ENCODE measurements at regions not wholly inside any gene's neighbourhood (a gene's known extent, or its start where the extent isn't known, plus 50 kb on each side); places are given as distances from the start of the nearest gene placed in this dataset.

DNA sequence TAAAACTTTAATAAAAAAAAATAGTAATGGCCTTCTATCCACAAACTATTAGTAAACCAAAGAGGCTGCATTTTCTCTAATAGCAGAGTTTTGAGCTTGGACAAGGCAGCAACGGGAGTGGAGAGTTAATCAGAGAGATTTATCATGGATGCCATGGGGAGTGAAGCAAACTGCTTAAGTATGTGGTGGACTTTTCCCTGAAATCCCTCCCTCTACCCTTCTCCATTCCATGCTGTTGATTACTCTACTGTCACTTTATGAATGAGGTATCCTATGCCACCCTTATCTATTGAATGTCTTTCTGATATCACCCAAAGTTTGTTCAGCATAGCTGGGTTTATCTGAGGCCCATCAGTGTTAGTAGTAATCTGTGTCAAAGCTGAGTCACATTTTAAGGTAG, 335.6 kb upstream of the TRAM1L1 start:
- no peak for ATAC-seq
- no peak for TF ChIP-seq TOX (CRISPR knock-in tag; IDR thresholded peaks at IDR 0.05; ENCODE audit: borderline replicate concordance)

DNA sequence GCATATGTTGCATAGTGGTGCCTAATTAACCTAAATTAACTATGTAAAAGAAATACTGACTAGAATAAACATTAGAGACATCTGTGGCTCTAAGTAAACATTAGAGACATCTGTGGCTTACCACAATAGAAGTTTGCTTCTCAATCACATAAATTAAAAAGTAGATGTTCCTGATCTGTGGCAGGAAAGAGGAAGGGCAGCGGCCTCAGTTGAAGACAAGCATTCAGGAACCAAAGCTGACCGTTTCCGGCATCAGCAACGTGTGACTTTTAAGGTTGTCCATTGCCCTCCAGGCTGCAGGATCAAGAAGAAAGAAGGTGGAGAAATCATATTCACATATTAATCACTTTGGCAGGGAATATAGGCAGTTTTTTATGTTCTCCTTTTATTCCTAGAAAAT, 336.3 kb upstream of the TRAM1L1 start:
- no peak for ATAC-seq
- TF ChIP-seq ZNF70 (CRISPR knock-in tag; IDR thresholded peaks at IDR 0.05): no peak
- TF ChIP-seq, protein P1, sequence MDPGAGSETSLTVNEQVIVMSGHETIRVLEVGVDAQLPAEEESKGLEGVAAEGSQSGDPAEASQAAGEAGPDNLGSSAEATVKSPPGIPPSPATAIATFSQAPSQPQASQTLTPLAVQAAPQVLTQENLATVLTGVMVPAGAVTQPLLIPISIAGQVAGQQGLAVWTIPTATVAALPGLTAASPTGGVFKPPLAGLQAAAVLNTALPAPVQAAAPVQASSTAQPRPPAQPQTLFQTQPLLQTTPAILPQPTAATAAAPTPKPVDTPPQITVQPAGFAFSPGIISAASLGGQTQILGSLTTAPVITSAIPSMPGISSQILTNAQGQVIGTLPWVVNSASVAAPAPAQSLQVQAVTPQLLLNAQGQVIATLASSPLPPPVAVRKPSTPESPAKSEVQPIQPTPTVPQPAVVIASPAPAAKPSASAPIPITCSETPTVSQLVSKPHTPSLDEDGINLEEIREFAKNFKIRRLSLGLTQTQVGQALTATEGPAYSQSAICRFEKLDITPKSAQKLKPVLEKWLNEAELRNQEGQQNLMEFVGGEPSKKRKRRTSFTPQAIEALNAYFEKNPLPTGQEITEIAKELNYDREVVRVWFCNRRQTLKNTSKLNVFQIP (CRISPR knock-in tag; IDR thresholded peaks at IDR 0.05; ENCODE audit: borderline replicate concordance, low read depth): no peak
- TF ChIP-seq ZFP3 (CRISPR knock-in tag; IDR thresholded peaks at IDR 0.05): no peak
- no peak for TF ChIP-seq ISL1 (CRISPR knock-in tag; IDR thresholded peaks at IDR 0.05)
- no peak for TF ChIP-seq RARB (CRISPR knock-in tag; IDR thresholded peaks at IDR 0.05)
- TF ChIP-seq SNAI2 (CRISPR knock-in tag; IDR thresholded peaks at IDR 0.05): no peak
- TF ChIP-seq ZNF8 (CRISPR knock-in tag; IDR thresholded peaks at IDR 0.05): no peak
- TF ChIP-seq OSR1 (CRISPR knock-in tag; IDR thresholded peaks at IDR 0.05): no peak
- TF ChIP-seq, protein P2, sequence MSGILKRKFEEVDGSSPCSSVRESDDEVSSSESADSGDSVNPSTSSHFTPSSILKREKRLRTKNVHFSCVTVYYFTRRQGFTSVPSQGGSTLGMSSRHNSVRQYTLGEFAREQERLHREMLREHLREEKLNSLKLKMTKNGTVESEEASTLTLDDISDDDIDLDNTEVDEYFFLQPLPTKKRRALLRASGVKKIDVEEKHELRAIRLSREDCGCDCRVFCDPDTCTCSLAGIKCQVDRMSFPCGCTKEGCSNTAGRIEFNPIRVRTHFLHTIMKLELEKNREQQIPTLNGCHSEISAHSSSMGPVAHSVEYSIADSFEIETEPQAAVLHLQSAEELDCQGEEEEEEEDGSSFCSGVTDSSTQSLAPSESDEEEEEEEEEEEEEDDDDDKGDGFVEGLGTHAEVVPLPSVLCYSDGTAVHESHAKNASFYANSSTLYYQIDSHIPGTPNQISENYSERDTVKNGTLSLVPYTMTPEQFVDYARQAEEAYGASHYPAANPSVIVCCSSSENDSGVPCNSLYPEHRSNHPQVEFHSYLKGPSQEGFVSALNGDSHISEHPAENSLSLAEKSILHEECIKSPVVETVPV (CRISPR knock-in tag; IDR thresholded peaks at IDR 0.05): no peak
- TF ChIP-seq BACH2 (CRISPR knock-in tag; IDR thresholded peaks at IDR 0.05; ENCODE audit: borderline replicate concordance): no peak
- no peak for TF ChIP-seq PPARA (CRISPR knock-in tag; IDR thresholded peaks at IDR 0.05; ENCODE audit: borderline replicate concordance)
- TF ChIP-seq ZNF565 (CRISPR knock-in tag; conservative IDR thresholded peaks at IDR 0.05; ENCODE audit: low read depth): no peak
- no peak for TF ChIP-seq ESRRG (CRISPR knock-in tag; IDR thresholded peaks at IDR 0.05)
- TF ChIP-seq ZFP30 (CRISPR knock-in tag; IDR thresholded peaks at IDR 0.05): no peak
- no peak for TF ChIP-seq ARNTL (CRISPR knock-in tag; IDR thresholded peaks at IDR 0.05; ENCODE audit: borderline replicate concordance, low read depth)

DNA sequence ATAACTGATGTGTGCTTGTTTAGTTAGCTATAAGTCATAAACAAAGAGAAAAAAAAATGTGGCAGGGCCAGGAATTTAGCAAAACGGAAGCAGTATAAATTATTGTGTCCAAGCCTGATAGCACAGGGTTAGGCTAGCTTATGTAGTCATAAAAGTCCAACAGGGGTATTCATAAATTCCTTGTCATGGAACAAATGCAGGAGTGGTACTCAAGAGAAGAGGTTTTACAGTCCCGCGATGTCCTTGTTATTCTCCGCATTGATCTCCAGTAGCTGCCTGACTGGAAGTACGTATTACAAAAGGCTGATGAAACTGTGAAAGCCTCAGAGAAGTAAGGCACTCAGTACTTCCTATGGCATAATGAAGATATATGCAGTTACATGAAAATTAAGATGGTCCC, 336.9 kb upstream of the TRAM1L1 start:
- no peak for ATAC-seq
- TF ChIP-seq TOX (CRISPR knock-in tag; IDR thresholded peaks at IDR 0.05; ENCODE audit: borderline replicate concordance): no peak
- TF ChIP-seq, protein P3, sequence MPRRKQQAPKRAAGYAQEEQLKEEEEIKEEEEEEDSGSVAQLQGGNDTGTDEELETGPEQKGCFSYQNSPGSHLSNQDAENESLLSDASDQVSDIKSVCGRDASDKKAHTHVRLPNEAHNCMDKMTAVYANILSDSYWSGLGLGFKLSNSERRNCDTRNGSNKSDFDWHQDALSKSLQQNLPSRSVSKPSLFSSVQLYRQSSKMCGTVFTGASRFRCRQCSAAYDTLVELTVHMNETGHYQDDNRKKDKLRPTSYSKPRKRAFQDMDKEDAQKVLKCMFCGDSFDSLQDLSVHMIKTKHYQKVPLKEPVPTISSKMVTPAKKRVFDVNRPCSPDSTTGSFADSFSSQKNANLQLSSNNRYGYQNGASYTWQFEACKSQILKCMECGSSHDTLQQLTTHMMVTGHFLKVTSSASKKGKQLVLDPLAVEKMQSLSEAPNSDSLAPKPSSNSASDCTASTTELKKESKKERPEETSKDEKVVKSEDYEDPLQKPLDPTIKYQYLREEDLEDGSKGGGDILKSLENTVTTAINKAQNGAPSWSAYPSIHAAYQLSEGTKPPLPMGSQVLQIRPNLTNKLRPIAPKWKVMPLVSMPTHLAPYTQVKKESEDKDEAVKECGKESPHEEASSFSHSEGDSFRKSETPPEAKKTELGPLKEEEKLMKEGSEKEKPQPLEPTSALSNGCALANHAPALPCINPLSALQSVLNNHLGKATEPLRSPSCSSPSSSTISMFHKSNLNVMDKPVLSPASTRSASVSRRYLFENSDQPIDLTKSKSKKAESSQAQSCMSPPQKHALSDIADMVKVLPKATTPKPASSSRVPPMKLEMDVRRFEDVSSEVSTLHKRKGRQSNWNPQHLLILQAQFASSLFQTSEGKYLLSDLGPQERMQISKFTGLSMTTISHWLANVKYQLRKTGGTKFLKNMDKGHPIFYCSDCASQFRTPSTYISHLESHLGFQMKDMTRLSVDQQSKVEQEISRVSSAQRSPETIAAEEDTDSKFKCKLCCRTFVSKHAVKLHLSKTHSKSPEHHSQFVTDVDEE (CRISPR knock-in tag; IDR thresholded peaks at IDR 0.05): no peak
- TF ChIP-seq ARNTL (CRISPR knock-in tag; IDR thresholded peaks at IDR 0.05; ENCODE audit: borderline replicate concordance, low read depth): no peak
- no peak for TF ChIP-seq ZC3H10 (CRISPR knock-in tag; IDR thresholded peaks at IDR 0.05)
- no peak for TF ChIP-seq OSR1 (CRISPR knock-in tag; IDR thresholded peaks at IDR 0.05)
- no peak for TF ChIP-seq BACH2 (CRISPR knock-in tag; IDR thresholded peaks at IDR 0.05; ENCODE audit: borderline replicate concordance)
- TF ChIP-seq RARB (CRISPR knock-in tag; IDR thresholded peaks at IDR 0.05): no peak
- TF ChIP-seq, protein P1 (CRISPR knock-in tag; IDR thresholded peaks at IDR 0.05; ENCODE audit: borderline replicate concordance, low read depth): no peak

DNA sequence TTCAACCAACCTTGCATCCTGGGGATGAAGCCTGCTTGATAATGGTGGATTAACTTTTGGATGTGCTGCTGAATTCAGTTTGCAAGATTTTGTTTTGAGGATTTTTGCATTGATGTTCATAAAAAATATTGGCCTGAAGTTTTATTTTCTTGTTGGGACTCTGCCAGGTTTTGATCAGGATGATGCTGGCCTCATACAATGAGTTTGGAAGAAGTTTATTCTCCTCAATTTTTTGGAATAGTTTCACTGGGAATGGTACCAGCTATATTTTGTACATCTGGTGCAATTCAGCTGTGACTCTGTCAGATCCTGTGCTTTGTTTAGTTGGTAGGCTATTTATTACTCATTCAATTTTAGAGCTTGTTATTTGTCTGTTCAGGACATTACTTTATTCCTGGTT, 340.3 kb upstream of the TRAM1L1 start:
- no peak for TF ChIP-seq ZC3H10 (CRISPR knock-in tag; IDR thresholded peaks at IDR 0.05)
- TF ChIP-seq TCF4 (CRISPR knock-in tag; IDR thresholded peaks at IDR 0.05; ENCODE audit: borderline replicate concordance): no peak
- TF ChIP-seq ZFP3 (CRISPR knock-in tag; IDR thresholded peaks at IDR 0.05): no peak
- TF ChIP-seq GLIS3 (CRISPR knock-in tag; IDR thresholded peaks at IDR 0.05): no peak
- TF ChIP-seq, protein P3 (CRISPR knock-in tag; IDR thresholded peaks at IDR 0.05): no peak
- ATAC-seq: no peak
